HL-60 (cell line): ENCODE measurements at regions not wholly inside any gene's neighbourhood (a gene's known extent, or its start where the extent isn't known, plus 50 kb on each side); places are given as distances from the start of the nearest gene placed in this dataset.

Source experiments
- DNase-seq, 2 experiments: peaks; one replicate each; pipeline ENCODE4 v3.0.0-alpha.2; 2010 to 2020; ENCODE audit warnings: low read depth in 1 of 2, low spot score in 1 of 2
- H3K27ac ChIP-seq: fragments of 250-450 bp; sonication (Bioruptor Pico); replicated peaks from 2 replicates; pipeline ENCODE4 v1.5.1; 2020; ENCODE audit warnings: mild to moderate bottlenecking, moderate library complexity
- H3K27me3 ChIP-seq: fragments of 250-450 bp; sonication (Bioruptor Pico); 2 replicates; pipeline ENCODE4 v1.5.1; 2021; ENCODE audit warnings: mild to moderate bottlenecking, moderate library complexity; ENCODE audit not compliant: insufficient read depth, poor library complexity, severe bottlenecking
- H3K4me3 ChIP-seq: replicated peaks from 2 replicates; pipeline ENCODE4 v1.5.1; 2011; ENCODE audit warnings: mild to moderate bottlenecking, control low read depth, low read length; ENCODE audit not compliant: insufficient read depth
- CTCF ChIP-seq: IDR thresholded peaks from one replicate; pipeline ENCODE4 v1.5.1; 2011; ENCODE audit warnings: low read length, control low read depth, inconsistent platforms; ENCODE audit not compliant: insufficient read depth
- GABPA ChIP-seq: IDR thresholded peaks from 2 replicates; pipeline ENCODE4 v1.6.1; 2012; ENCODE audit warnings: low read depth
- POLR2AphosphoS5 ChIP-seq: IDR thresholded peaks from 2 replicates; pipeline ENCODE4 v1.6.1; 2012; ENCODE audit warnings: low read depth
- REST ChIP-seq: IDR thresholded peaks from 2 replicates; pipeline ENCODE4 v1.6.1; 2012; ENCODE audit warnings: low read depth; ENCODE audit not compliant: insufficient replicate concordance
- SPI1 ChIP-seq: IDR thresholded peaks from 2 replicates; pipeline ENCODE4 v1.6.1; 2012; ENCODE audit warnings: low read depth, mild to moderate bottlenecking, borderline replicate concordance

- DNase-seq: no peak
- TF ChIP-seq CTCF: no peak
- Histone ChIP-seq H3K27me3 (no peaks in the 10 kb centered on the region), H3K27ac (no peak overlapping the region), H3K4me3 (no peak overlapping the region)
These were observed 348.0 kb downstream of the NPR3 start for GRCh38 chr5:33059081-33059480.

- DNase-seq: no peak
- H3K4me3 ChIP-seq: no peak overlapping the region
- no peaks in the 10 kb centered on the region for H3K27me3 ChIP-seq
- no peak overlapping the region for H3K27ac ChIP-seq
- TF ChIP-seq GABPA: no peak
- TF ChIP-seq SPI1: no peak
- no peak for TF ChIP-seq REST
- no peak for TF ChIP-seq POLR2AphosphoS5
- TF ChIP-seq CTCF: no peak
These were observed 354.0 kb downstream of the NPR3 start for GRCh38 chr5:33065131-33065530.

- TF ChIP-seq GABPA (no peak), SPI1 (no peak), CTCF (no peak), REST (no peak), POLR2AphosphoS5 (no peak)
- Histone ChIP-seq H3K4me3 (no peak overlapping the region), H3K27ac (no peak overlapping the region), H3K27me3 (no peaks in the 10 kb centered on the region)
- DNase-seq: no peak
These were observed 356.2 kb downstream of the NPR3 start for GRCh38 chr5:33067291-33067690.

GRCh38 chr5:33068786-33069185 lies 357.7 kb downstream of the NPR3 start:
- H3K4me3 ChIP-seq: no peak overlapping the region

More at GRCh38 chr5:33068786-33069185, 357.7 kb downstream of the NPR3 start:
- TF ChIP-seq SPI1 (no peak), POLR2AphosphoS5 (no peak), CTCF (no peak), GABPA (no peak), REST (no peak)
- no peak overlapping the region for H3K27ac ChIP-seq
- no peaks in the 10 kb centered on the region for H3K27me3 ChIP-seq
- DNase-seq: no peak
